ENCODE measurements at regions not wholly inside any gene's neighbourhood (a gene's known extent, or its start where the extent isn't known, plus 50 kb on each side); places are given as distances from the start of the nearest gene placed in this dataset. TPM values are rescaled to one million over a fixed set of nuclear protein-coding genes. Genes with fewer than 3 reads are reported as not detected.

GRCh38 chr21:23160914-23161313, 2162.7 kb downstream of the NCAM2 start:
- intact Hi-C loops (cut with DNase I, micrococcal nuclease), result no loop called here
- H3K4me1 ChIP-seq (ENCODE audit: low read depth), result no peaks in the 10 kb centered on the region
- no peak for ATAC-seq

GRCh38 chr21:23162198-23162946, 2164.2 kb downstream of the NCAM2 start:
- H3K9me3 ChIP-seq, result peaks cover 40% of the 10 kb centered on the region
- intact Hi-C loops (cut with DNase I, micrococcal nuclease), result no loop called here
- DNase-seq, result no peak
- ATAC-seq, result no peak
- H3K4me1 ChIP-seq (ENCODE audit: low read depth), result no peaks in the 10 kb centered on the region
- no peaks in the 10 kb centered on the region for H3K36me3 ChIP-seq (ENCODE audit: low read depth)
- TF ChIP-seq CTCF (IDR thresholded peaks at IDR 0.05), result no peak
- no peak overlapping the region for H3K4me3 ChIP-seq

More at GRCh38 chr21:23160914-23161313, 2162.7 kb downstream of the NCAM2 start:
- H3K9me3 ChIP-seq, result peaks cover 40% of the 10 kb centered on the region
- H3K4me3 ChIP-seq, result no peak overlapping the region
- TF ChIP-seq CTCF (IDR thresholded peaks at IDR 0.05), result no peak
- H3K36me3 ChIP-seq (ENCODE audit: low read depth), result no peaks in the 10 kb centered on the region
- DNase-seq, result no peak

Small RNA genes in the stretch of these regions (microRNA-seq; reads per million reads assigned to microRNA genes)
- not detected for gene MIR6130

Measured in mucosa of descending colon (tissue), 3 donors.